SJCRH30 (cell line): ENCODE measurements at regions not wholly inside any gene's neighbourhood (a gene's known extent, or its start where the extent isn't known, plus 50 kb on each side); places are given as distances from the start of the nearest gene placed in this dataset.
"Not testable (repeated sequence)": the region's sequence is repeated elsewhere in the genome, so short reads cannot be mapped to it uniquely, and the experiment has no call there.

Experiments used
- DNase-seq, 2 experiments: peaks; one replicate each; pipeline ENCODE4 v3.0.0-alpha.2; 2015 to 2020
- H3K27ac ChIP-seq: fragments of 250-450 bp; sonication (Bioruptor Pico); 2 replicates; pipeline ENCODE4 v1.5.1; 2020; ENCODE audit warnings: mild to moderate bottlenecking, moderate library complexity
- H3K27me3 ChIP-seq: fragments of 250-450 bp; sonication (Bioruptor Pico); 2 replicates; pipeline ENCODE4 v1.5.1; 2020; ENCODE audit warnings: mild to moderate bottlenecking, moderate library complexity
- H3K36me3 ChIP-seq: fragments of 250-450 bp; sonication (Bioruptor Pico); 2 replicates; pipeline ENCODE4 v1.5.1; 2020; ENCODE audit warnings: mild to moderate bottlenecking, moderate library complexity
- H3K4me1 ChIP-seq: fragments of 250-450 bp; sonication (Bioruptor Pico); 2 replicates; pipeline ENCODE4 v1.5.1; 2020; ENCODE audit warnings: mild to moderate bottlenecking, moderate library complexity
- H3K4me3 ChIP-seq: fragments of 250-450 bp; sonication (Bioruptor Pico); 2 replicates; pipeline ENCODE4 v1.5.1; 2020; ENCODE audit warnings: mild to moderate bottlenecking, moderate library complexity
- H3K9me3 ChIP-seq: fragments of 250-450 bp; sonication (Bioruptor Pico); replicated peaks from 2 replicates; pipeline ENCODE4 v1.5.1; 2020; ENCODE audit warnings: mild to moderate bottlenecking, moderate library complexity

DNA sequence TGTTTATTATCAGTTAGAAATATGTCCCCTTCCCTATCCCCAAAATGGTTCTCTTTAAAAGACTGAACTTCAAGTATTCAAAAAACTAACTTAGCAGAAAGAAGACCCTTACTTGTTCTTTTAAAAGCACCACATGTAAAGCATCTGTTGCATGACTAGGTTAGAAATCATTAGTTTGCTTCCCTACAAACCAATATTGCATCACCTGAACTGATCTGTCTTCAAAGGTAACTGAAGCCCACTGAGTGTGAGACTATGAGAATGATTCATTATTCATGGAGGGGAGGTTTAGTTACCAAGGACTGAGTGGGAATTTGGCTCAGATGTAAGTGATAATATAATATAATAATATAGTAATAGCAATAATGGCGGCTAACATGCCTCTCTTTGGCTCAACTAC is 231.7 kb downstream of the SPRY1 start:
- Histone ChIP-seq H3K27ac (no peak overlapping the region), H3K4me1 (peaks cover 13% of the 10 kb centered on the region), H3K36me3 (no peaks in the 10 kb centered on the region), H3K27me3 (no peaks in the 10 kb centered on the region), H3K9me3 (no peaks in the 10 kb centered on the region; the same call in 1 of the 2 replicates), H3K4me3 (no peak overlapping the region)
- DNase-seq: no peak

DNA sequence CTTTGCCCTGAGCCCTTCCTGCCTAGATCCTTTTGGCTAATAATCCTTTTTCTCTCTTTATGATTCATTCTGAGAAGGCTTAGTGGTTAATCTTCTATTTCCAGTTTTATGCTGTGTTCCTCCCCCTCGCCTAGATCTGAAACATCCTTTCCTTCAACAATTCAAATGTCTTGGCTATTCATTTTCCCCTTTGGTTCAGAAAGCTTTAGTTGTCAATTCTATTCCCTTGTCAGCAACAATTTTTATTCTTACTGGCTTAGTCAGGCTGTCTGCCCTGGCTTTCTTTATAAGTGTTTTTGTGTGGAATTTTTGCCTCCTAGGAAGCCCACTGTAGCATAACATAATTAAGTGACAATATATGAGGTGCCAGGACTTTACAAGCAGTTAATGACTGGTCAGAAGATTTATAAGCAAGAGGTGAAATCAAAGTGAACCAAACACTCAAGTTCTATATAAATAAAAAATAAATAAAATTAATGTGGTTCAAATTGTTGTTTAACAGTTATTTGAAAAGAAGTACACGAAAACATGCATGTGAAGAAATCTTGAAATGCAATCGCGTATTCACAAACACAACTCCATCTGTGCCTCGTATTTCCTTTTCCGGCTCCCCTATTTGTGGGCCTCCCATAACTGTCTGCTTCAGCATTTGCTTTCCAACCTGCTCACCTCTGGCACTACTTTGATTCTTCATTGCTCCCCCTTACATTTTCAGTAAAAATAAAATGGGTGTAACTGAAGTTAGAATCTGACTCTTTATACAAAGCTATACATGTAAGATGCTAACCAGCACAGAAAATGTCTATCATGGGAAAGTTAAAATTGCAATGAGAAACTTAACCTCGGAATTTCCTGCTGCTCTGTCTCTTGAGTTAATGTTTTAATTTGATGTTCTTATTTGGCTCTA is 235.4 kb downstream of the SPRY1 start:
- DNase-seq: peak in 1 of 2 experiments; percentile 40

GRCh38 chr4:123632693-123633030 is 236.1 kb downstream of the SPRY1 start:
- Histone ChIP-seq H3K4me1 (peaks cover 13% of the 10 kb centered on the region), H3K9me3 (peaks cover 15% of the 10 kb centered on the region; the same call in 1 of the 2 replicates), H3K27me3 (no peaks in the 10 kb centered on the region), H3K4me3 (no peak overlapping the region), H3K36me3 (no peaks in the 10 kb centered on the region; the same call in 1 of the 2 replicates), H3K27ac (no peak overlapping the region)
- no peak for DNase-seq

More for the DNA sequence above, 235.4 kb downstream of the SPRY1 start:
- no peak overlapping the region for H3K27ac ChIP-seq
- peaks cover 13% of the 10 kb centered on the region for H3K4me1 ChIP-seq
- H3K27me3 ChIP-seq: no peaks in the 10 kb centered on the region
- H3K9me3 ChIP-seq: peaks cover 15% of the 10 kb centered on the region; the same call in 1 of the 2 replicates
- no peaks in the 10 kb centered on the region; the same call in 1 of the 2 replicates for H3K36me3 ChIP-seq
- H3K4me3 ChIP-seq: no peak overlapping the region

DNA sequence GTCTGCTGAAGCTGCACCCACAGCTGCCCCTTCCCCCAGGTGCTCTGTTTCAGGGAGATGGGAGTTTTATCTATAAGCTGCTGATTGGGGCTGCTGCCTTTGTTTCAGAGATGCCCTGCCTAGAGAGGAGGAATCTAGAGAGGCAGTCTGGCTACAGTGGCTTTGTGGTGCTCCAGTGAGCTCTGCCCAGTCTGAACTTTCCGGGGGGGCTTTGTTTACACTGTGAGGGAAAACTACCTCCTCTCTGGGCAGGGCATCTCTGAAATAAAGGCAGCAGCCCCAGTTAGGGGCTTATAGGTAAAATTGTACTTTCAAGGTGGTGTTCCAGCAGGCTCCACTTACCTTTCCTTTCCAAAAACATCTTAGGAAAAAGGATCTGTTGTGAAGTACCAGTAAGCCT is 242.2 kb downstream of the SPRY1 start:
- no peak overlapping the region for H3K4me3 ChIP-seq
- no peaks in the 10 kb centered on the region for H3K27me3 ChIP-seq
- no peak overlapping the region for H3K27ac ChIP-seq
- peaks cover 10% of the 10 kb centered on the region for H3K9me3 ChIP-seq
- DNase-seq: no peak
- peaks cover 3% of the 10 kb centered on the region; the same call in 1 of the 2 replicates for H3K4me1 ChIP-seq
- no peaks in the 10 kb centered on the region; the same call in 1 of the 2 replicates for H3K36me3 ChIP-seq

- DNase-seq: no peak
- H3K27me3 ChIP-seq: no peaks in the 10 kb centered on the region
- no peak overlapping the region for H3K27ac ChIP-seq
- H3K36me3 ChIP-seq: no peaks in the 10 kb centered on the region
- H3K4me3 ChIP-seq: no peak overlapping the region
- H3K4me1 ChIP-seq: peaks cover 3% of the 10 kb centered on the region; the same call in 1 of the 2 replicates
- H3K9me3 ChIP-seq: peaks cover 3% of the 10 kb centered on the region
Measured at GRCh38 chr4:123640271-123640670, 243.7 kb downstream of the SPRY1 start.

GRCh38 chr4:123640824-123641223 is 244.2 kb downstream of the SPRY1 start:
- DNase-seq: no peak
- Histone ChIP-seq H3K27ac (no peak overlapping the region), H3K4me3 (no peak overlapping the region), H3K4me1 (peaks cover 3% of the 10 kb centered on the region; the same call in 1 of the 2 replicates), H3K27me3 (no peaks in the 10 kb centered on the region), H3K9me3 (no peaks in the 10 kb centered on the region; the same call in none of the 2 replicates), H3K36me3 (no peaks in the 10 kb centered on the region)

DNA sequence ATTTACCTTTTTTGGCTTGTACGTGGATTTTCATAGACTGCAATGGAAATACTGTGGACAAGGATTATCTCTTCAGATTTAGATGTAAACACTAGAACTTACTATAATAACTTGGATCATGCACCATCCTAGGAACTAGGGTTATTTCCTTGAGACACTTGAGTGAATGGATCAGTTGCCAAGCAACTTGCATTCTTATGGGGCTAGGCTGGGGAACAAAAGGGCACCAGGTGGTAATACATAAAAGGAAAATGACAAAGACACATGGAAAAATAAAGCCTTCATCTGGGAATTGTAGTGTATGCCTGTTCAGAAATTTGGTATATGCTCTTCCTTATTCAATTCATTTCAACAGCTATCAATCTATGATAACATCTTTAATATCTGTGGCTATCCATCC is 247.1 kb downstream of the SPRY1 start:
- no peaks in the 10 kb centered on the region for H3K27me3 ChIP-seq

GRCh38 chr4:123649250-123649644 is 252.7 kb downstream of the SPRY1 start:
- Histone ChIP-seq H3K27me3 (no peaks in the 10 kb centered on the region), H3K27ac (peak overlapping the region; percentile 54), H3K9me3 (no peaks in the 10 kb centered on the region), H3K4me3 (peak overlapping the region; percentile 42), H3K4me1 (peaks cover 32% of the 10 kb centered on the region), H3K36me3 (0 out of 2 replicates have a peak, but pooled peaks cover 3% of the 10 kb centered on the region)
- DNase-seq: no peak

More for the DNA sequence above, 247.1 kb downstream of the SPRY1 start:
- no peaks in the 10 kb centered on the region; the same call in 1 of the 2 replicates for H3K9me3 ChIP-seq
- no peaks in the 10 kb centered on the region for H3K36me3 ChIP-seq
- no peak overlapping the region for H3K27ac ChIP-seq
- no peak for DNase-seq
- no peak overlapping the region for H3K4me3 ChIP-seq
- peaks cover 3% of the 10 kb centered on the region for H3K4me1 ChIP-seq

- H3K27ac ChIP-seq: peak overlapping the region; percentile 54
- H3K4me3 ChIP-seq: peak overlapping the region; percentile 42
- no peaks in the 10 kb centered on the region for H3K9me3 ChIP-seq
- no peaks in the 10 kb centered on the region for H3K27me3 ChIP-seq
- 0 out of 2 replicates have a peak, but pooled peaks cover 3% of the 10 kb centered on the region for H3K36me3 ChIP-seq
- H3K4me1 ChIP-seq: peaks cover 32% of the 10 kb centered on the region
- peak; percentile 76 to 83 for DNase-seq
Measured at GRCh38 chr4:123649645-123650391, 253.2 kb downstream of the SPRY1 start.

DNA sequence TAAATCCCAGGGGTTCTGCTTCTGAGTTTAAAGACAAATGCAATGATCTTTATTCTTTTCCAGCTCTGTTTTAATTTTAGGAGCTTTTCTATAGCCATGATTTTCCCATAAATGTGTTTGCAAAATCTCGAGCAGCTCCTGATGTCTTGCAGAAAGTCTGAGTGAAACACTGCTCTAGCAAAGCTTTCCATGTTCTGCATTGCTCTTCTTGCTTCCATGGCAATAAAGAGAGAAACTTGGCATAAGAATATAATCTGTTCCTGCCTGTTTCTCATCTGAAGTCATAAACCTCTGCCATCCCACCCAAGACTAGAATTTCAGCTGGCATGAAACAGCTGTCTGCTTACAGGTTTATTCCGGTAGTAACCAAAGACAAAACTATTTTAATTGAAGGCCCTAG is 254.5 kb downstream of the SPRY1 start:
- Histone ChIP-seq H3K36me3 (0 out of 2 replicates have a peak, but pooled peaks cover 3% of the 10 kb centered on the region), H3K4me3 (no peak overlapping the region), H3K27ac (peak overlapping the region; percentile 54; the same call in 1 of the 2 replicates), H3K4me1 (peaks cover 32% of the 10 kb centered on the region), H3K27me3 (no peaks in the 10 kb centered on the region), H3K9me3 (no peaks in the 10 kb centered on the region)
- DNase-seq: peak; percentile 60 to 78

GRCh38 chr4:123651536-123652180 is 255.1 kb downstream of the SPRY1 start:
- Histone ChIP-seq H3K27ac (peak overlapping the region; percentile 21; the same call in 1 of the 2 replicates), H3K4me3 (no peak overlapping the region), H3K36me3 (0 out of 2 replicates have a peak, but pooled peaks cover 3% of the 10 kb centered on the region), H3K9me3 (no peaks in the 10 kb centered on the region), H3K27me3 (no peaks in the 10 kb centered on the region), H3K4me1 (peaks cover 32% of the 10 kb centered on the region)
- DNase-seq: peak in 1 of 2 experiments; percentile 16

- Histone ChIP-seq H3K27ac (no peak overlapping the region), H3K4me1 (peaks cover 32% of the 10 kb centered on the region), H3K9me3 (peaks cover 5% of the 10 kb centered on the region), H3K27me3 (no peaks in the 10 kb centered on the region), H3K4me3 (no peak overlapping the region), H3K36me3 (0 out of 2 replicates have a peak, but pooled peaks cover 3% of the 10 kb centered on the region)
- DNase-seq: no peak
Measured at GRCh38 chr4:123652476-123652875, 255.9 kb downstream of the SPRY1 start.

DNA sequence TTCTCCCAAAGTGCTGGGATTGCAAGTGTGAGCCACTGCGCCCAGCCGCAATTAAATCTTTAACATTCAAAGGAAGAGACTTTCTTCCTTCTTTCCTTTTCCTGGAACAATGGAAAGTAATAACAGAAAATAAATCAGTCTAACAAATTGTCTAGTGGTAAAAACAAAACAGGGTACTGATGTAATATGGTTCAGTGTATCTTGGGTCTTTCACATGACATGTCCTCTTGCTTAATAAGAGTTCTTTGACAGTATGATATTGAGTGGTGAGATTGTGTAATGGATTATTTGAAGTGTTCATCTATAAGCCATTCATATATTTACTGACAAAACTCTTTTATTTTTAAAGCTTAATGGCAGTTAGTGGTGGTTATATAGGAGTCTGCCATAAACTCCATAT is 256.6 kb downstream of the SPRY1 start:
- no peak for DNase-seq

DNA sequence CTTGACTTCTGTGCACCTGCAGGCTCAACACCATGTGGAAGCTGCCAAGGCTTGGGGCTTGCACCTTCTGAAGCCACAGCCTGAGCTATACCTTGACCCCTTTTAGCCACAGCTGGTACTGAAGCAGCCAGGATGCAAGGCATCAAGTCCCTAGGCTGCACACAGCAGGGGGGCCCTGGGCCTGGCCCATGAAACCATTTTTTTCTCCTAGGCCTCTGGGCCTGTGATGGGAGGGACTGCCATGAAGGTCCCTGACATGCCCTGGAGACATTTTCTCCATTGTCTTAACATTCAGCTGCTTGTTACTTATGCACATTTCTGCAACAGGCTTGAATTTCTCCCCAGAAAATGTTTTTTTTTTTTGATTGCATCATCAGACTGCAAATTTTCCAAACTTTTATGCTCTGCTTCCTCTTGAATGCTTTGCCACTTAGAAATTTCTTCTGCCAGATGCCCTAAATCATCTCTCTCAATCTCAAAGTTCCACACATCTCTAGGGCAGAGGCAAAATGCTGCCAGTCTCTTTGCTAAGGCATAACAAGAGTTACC is 260.2 kb downstream of the SPRY1 start:
- H3K27me3 ChIP-seq, H3K4me1 ChIP-seq, H3K36me3 ChIP-seq, H3K27ac ChIP-seq, DNase-seq, H3K4me3 ChIP-seq: not testable (repeated sequence)
- H3K9me3 ChIP-seq: peaks cover 10% of the 10 kb centered on the region

More for the DNA sequence above, 256.6 kb downstream of the SPRY1 start:
- 0 out of 2 replicates have a peak, but pooled peaks cover 3% of the 10 kb centered on the region for H3K36me3 ChIP-seq
- no peak overlapping the region for H3K27ac ChIP-seq
- no peak overlapping the region for H3K4me3 ChIP-seq
- peaks cover 10% of the 10 kb centered on the region for H3K9me3 ChIP-seq
- peaks cover 32% of the 10 kb centered on the region for H3K4me1 ChIP-seq
- H3K27me3 ChIP-seq: no peaks in the 10 kb centered on the region
